Activated naive CD8-positive, alpha-beta T cell treated with anti-CD3 and anti-CD28 coated beads for 36 hours (primary cell): ENCODE measurements at regions not wholly inside any gene's neighbourhood (a gene's known extent, or its start where the extent isn't known, plus 50 kb on each side); places are given as distances from the start of the nearest gene placed in this dataset.

Source experiments
- DNase-seq: peaks from one replicate; pipeline ENCODE4 v3.0.0; 2021
- H3K27ac Mint-ChIP-seq: one replicate; pipeline ENCODE4 v1.8.0; 2022; ENCODE audit warnings: mild to moderate bottlenecking, moderate library complexity, mixed read lengths
- H3K27me3 Mint-ChIP-seq: one replicate; pipeline ENCODE4 v1.8.0; 2022; ENCODE audit warnings: mild to moderate bottlenecking, mixed read lengths
- H3K36me3 Mint-ChIP-seq: one replicate; pipeline ENCODE4 v1.8.0; 2021; ENCODE audit warnings: mild to moderate bottlenecking, mixed read lengths
- H3K4me1 Mint-ChIP-seq: one replicate; pipeline ENCODE4 v1.8.0; 2021; ENCODE audit warnings: mixed read lengths
- H3K4me3 Mint-ChIP-seq: one replicate; pipeline ENCODE4 v1.8.0; 2022; ENCODE audit warnings: mild to moderate bottlenecking, moderate library complexity, mixed read lengths
- H3K9me3 Mint-ChIP-seq: one replicate; pipeline ENCODE4 v1.8.0; 2022; ENCODE audit warnings: mixed read lengths

DNA sequence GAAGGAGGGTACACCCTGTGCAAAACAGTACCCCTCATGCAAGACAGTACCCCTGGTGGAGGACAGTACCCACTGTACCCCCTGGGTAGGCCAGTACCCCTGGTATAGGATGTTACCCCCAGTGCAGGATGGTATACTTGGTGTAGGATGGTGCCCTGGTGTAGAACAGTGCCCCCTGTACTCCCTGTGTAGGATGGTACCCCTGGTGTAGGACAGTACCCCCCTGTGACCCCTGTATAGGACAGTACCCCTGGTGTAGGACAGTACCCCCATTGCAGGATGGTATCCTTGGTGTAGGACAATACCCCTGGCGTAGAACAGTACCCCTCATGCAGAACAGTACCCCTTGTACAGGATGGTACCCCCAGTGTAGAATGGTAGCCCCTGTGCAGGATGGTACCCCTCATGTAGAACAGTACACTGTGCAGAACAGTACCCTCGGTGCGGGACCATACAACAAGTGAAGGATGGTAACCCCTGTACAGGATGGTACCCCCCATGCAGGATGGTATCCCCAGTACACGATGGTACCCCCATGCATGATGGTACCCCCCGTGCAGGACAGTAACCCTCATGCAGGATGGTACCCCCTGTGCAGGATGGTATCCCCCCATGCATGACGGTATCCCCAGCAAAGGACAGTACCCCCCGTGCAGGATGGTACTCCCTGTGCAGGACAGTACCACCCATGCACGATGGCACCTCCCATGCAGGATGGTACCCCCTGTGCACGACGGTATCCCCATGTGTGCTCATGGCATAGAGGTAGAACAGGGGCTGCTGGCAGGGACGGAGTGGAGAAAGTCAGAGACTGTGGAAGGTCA lies 248.0 kb downstream of the DCDC2C start:
- Mint-ChIP-seq H3K27me3 (no peaks in the 10 kb centered on the region), H3K4me3 (no peak overlapping the region), H3K4me1 (no peaks in the 10 kb centered on the region), H3K36me3 (no peaks in the 10 kb centered on the region), H3K27ac (no peak overlapping the region), H3K9me3 (peaks cover 3% of the 10 kb centered on the region)
- no peak for DNase-seq

GRCh38 chr2:3952866-3953516 lies 249.6 kb downstream of the DCDC2C start:
- Mint-ChIP-seq H3K4me3 (no peak overlapping the region), H3K36me3 (no peaks in the 10 kb centered on the region), H3K27me3 (no peaks in the 10 kb centered on the region), H3K27ac (no peak overlapping the region), H3K4me1 (no peaks in the 10 kb centered on the region), H3K9me3 (peaks cover 3% of the 10 kb centered on the region)
- DNase-seq: no peak

DNA sequence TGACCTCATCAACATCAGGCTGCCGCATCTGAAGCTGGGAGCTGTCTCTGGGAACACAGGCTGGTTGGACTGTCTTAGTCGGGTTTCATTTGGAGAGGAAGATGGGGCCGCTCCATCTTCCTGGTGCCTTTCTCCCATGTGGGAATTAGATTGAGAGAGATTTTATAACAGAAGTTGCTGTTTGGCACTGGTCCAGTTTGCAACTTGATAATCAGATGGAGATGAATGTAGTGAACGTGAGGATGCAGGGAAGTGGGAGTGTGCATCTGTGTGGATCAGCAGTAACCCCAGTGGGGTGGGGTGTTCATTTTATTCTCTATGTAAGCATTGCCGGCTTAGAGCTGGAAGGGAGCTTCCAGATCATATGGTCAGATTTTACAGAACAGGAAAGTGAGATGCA lies 250.9 kb downstream of the DCDC2C start:
- Mint-ChIP-seq H3K27ac (no peak overlapping the region), H3K36me3 (no peaks in the 10 kb centered on the region), H3K9me3 (peaks cover 3% of the 10 kb centered on the region), H3K27me3 (no peaks in the 10 kb centered on the region), H3K4me3 (no peak overlapping the region), H3K4me1 (no peaks in the 10 kb centered on the region)
- DNase-seq: no peak

DNA sequence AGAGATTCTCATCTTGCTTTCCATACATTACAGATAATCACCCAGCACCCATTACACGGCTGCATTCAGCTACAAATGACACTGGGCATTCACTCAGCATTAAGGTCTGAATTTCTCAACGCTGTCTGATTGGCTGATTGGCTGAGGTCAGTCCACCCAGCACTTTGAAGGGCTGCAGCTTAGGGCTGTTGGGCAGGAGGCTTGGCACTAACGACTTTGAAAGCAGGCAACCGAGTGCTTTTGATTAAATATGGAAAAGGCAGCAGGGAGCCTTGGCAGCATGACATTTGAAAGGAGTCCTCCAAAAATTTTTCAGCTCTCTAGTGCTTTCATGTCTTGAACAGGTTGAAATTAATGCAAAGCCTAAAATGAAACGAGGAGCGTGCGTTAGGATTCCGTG lies 253.0 kb downstream of the DCDC2C start:
- Mint-ChIP-seq H3K9me3 (no peaks in the 10 kb centered on the region), H3K4me3 (no peak overlapping the region), H3K36me3 (no peaks in the 10 kb centered on the region), H3K4me1 (no peaks in the 10 kb centered on the region), H3K27me3 (no peaks in the 10 kb centered on the region), H3K27ac (no peak overlapping the region)
- no peak for DNase-seq

- Mint-ChIP-seq H3K27ac (no peak overlapping the region), H3K27me3 (no peaks in the 10 kb centered on the region), H3K4me1 (no peaks in the 10 kb centered on the region), H3K4me3 (no peak overlapping the region), H3K9me3 (no peaks in the 10 kb centered on the region), H3K36me3 (no peaks in the 10 kb centered on the region)
- DNase-seq: no peak
Measured at GRCh38 chr2:3956892-3957291, 253.5 kb downstream of the DCDC2C start.

DNA sequence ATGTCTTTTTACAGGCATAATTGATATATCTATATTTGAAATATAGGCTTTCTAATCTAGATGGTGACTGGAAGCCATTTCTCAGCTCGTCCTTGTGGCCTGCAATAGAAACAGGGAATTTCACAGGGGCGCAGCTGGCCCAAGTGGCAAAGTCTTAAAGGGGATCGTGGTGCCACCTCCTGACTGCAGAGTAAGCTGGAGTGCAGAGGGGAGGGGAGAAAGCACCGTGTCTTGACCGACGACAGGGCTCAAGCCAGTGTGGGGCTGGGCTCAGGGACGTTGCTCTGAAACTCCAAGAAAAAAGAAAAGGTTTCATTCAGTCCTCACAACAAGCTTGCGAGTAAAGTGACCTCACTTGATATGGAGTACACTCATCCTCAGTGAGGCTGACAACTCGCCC lies 255.1 kb downstream of the DCDC2C start:
- no peak overlapping the region for H3K4me3 Mint-ChIP-seq
- no peak for DNase-seq
- no peaks in the 10 kb centered on the region for H3K36me3 Mint-ChIP-seq
- no peak overlapping the region for H3K27ac Mint-ChIP-seq
- H3K9me3 Mint-ChIP-seq: no peaks in the 10 kb centered on the region
- no peaks in the 10 kb centered on the region for H3K4me1 Mint-ChIP-seq
- H3K27me3 Mint-ChIP-seq: no peaks in the 10 kb centered on the region

GRCh38 chr2:3958969-3959368 lies 255.6 kb downstream of the DCDC2C start:
- H3K36me3 Mint-ChIP-seq: no peaks in the 10 kb centered on the region
- H3K4me1 Mint-ChIP-seq: no peaks in the 10 kb centered on the region
- H3K9me3 Mint-ChIP-seq: no peaks in the 10 kb centered on the region
- no peak overlapping the region for H3K27ac Mint-ChIP-seq
- no peaks in the 10 kb centered on the region for H3K27me3 Mint-ChIP-seq
- no peak for DNase-seq
- no peak overlapping the region for H3K4me3 Mint-ChIP-seq

- no peak for DNase-seq
- Mint-ChIP-seq H3K4me3 (no peak overlapping the region), H3K9me3 (no peaks in the 10 kb centered on the region), H3K36me3 (no peaks in the 10 kb centered on the region), H3K4me1 (no peaks in the 10 kb centered on the region), H3K27ac (no peak overlapping the region), H3K27me3 (no peaks in the 10 kb centered on the region)
Measured at GRCh38 chr2:3959372-3959771, 256.0 kb downstream of the DCDC2C start.

- Mint-ChIP-seq H3K27ac (no peak overlapping the region), H3K36me3 (no peaks in the 10 kb centered on the region), H3K27me3 (no peaks in the 10 kb centered on the region), H3K4me1 (no peaks in the 10 kb centered on the region), H3K9me3 (no peaks in the 10 kb centered on the region), H3K4me3 (no peak overlapping the region)
- no peak for DNase-seq
Measured at GRCh38 chr2:3960106-3960505, 256.7 kb downstream of the DCDC2C start.

GRCh38 chr2:3962719-3963118 lies 259.3 kb downstream of the DCDC2C start:
- Mint-ChIP-seq H3K27ac (no peak overlapping the region), H3K27me3 (no peaks in the 10 kb centered on the region), H3K4me3 (no peak overlapping the region), H3K4me1 (no peaks in the 10 kb centered on the region), H3K36me3 (no peaks in the 10 kb centered on the region), H3K9me3 (no peaks in the 10 kb centered on the region)
- no peak for DNase-seq

- H3K4me1 Mint-ChIP-seq: no peaks in the 10 kb centered on the region
- H3K27ac Mint-ChIP-seq: no peak overlapping the region
- DNase-seq: no peak
- no peak overlapping the region for H3K4me3 Mint-ChIP-seq
- H3K36me3 Mint-ChIP-seq: no peaks in the 10 kb centered on the region
- no peaks in the 10 kb centered on the region for H3K27me3 Mint-ChIP-seq
- no peaks in the 10 kb centered on the region for H3K9me3 Mint-ChIP-seq
Measured at GRCh38 chr2:3965211-3965610, 261.8 kb downstream of the DCDC2C start.

DNA sequence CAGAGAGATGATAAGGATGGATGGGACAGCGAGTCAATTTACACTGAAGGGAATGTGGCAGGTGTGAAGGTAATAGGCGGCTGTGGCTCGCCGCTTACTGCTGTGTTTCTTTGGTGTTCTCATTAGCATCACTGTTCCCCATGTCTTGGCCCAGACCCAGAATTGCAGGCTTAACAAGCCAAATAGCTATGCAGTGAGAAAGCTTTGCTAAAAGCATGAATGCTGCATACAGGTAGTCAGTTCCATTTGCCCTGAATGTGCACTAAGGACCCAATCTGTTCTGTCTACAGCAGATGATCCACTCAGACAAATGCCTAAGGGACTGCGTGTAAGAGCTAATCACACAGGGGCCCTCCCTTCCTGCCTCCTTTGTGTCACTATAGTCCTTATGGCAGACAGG lies 262.6 kb downstream of the DCDC2C start:
- Mint-ChIP-seq H3K4me1 (no peaks in the 10 kb centered on the region), H3K27ac (no peak overlapping the region), H3K27me3 (no peaks in the 10 kb centered on the region), H3K36me3 (no peaks in the 10 kb centered on the region), H3K9me3 (no peaks in the 10 kb centered on the region), H3K4me3 (no peak overlapping the region)
- DNase-seq: no peak

DNA sequence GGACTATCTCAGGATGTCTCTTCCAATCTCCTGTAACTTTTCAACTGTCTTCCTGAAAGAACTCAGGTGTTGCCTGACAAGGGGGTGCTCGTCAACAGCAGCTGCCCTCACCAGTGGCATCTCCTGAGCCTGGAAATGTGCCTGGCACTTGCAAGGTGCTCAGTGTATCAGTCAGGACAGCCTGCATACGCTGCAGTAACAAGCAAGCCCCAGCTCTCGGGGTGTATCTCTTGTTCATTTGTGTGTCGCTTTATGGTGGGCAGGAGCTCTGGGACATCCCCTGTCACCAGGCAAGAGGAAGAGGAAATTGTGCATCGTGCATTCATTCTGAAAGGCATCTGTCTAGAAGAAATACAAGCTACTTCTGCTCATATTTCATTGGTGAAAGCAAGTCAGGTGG lies 263.1 kb downstream of the DCDC2C start:
- Mint-ChIP-seq H3K9me3 (no peaks in the 10 kb centered on the region), H3K36me3 (no peaks in the 10 kb centered on the region), H3K4me1 (no peaks in the 10 kb centered on the region)

GRCh38 chr2:3968736-3969135 lies 265.4 kb downstream of the DCDC2C start:
- Mint-ChIP-seq H3K27ac (no peak overlapping the region), H3K27me3 (no peaks in the 10 kb centered on the region), H3K4me3 (no peak overlapping the region), H3K36me3 (no peaks in the 10 kb centered on the region), H3K4me1 (no peaks in the 10 kb centered on the region), H3K9me3 (no peaks in the 10 kb centered on the region)
- DNase-seq: no peak

More for the DNA sequence above, 263.1 kb downstream of the DCDC2C start:
- Mint-ChIP-seq H3K27ac (no peak overlapping the region), H3K27me3 (no peaks in the 10 kb centered on the region), H3K4me3 (no peak overlapping the region)
- DNase-seq: no peak

- no peak overlapping the region for H3K4me3 Mint-ChIP-seq
- no peaks in the 10 kb centered on the region for H3K36me3 Mint-ChIP-seq
- no peaks in the 10 kb centered on the region for H3K9me3 Mint-ChIP-seq
- no peaks in the 10 kb centered on the region for H3K27me3 Mint-ChIP-seq
- no peak for DNase-seq
- no peak overlapping the region for H3K27ac Mint-ChIP-seq
- H3K4me1 Mint-ChIP-seq: no peaks in the 10 kb centered on the region
Measured at GRCh38 chr2:3970791-3971651, 267.6 kb downstream of the DCDC2C start.
